Left lung (tissue), 4 donors: ENCODE measurements at regions not wholly inside any gene's neighbourhood (a gene's known extent, or its start where the extent isn't known, plus 50 kb on each side); places are given as distances from the start of the nearest gene placed in this dataset.

Source experiments
- ATAC-seq: fragments of 200-7000 bp; cut with Tn5 transposase; one replicate; pipeline ENCODE4 v1.9.1; 2020; ENCODE audit warnings: moderate library complexity
- DNase-seq, 4 donors: peaks; one replicate each; pipeline ENCODE4 v3.0.0-alpha.2; 2013 to 2020
- H3K27ac ChIP-seq, 2 donors: fragments of 200-600 bp; sonication (generic) in 1 of 2; one replicate each; pipeline versions ENCODE4 v1.5.0 to v1.8.0; 2020 to 2021
- H3K27me3 ChIP-seq, 2 donors: fragments of 200-600 bp; sonication (generic) in 1 of 2; one replicate each; pipeline versions ENCODE4 v1.5.0 to v1.8.0; 2020 to 2021
- H3K36me3 ChIP-seq, 2 donors: fragments of 200-600 bp; sonication (generic) in 1 of 2; one replicate each; pipeline versions ENCODE4 v1.5.0 to v1.8.0; 2020 to 2021
- H3K4me1 ChIP-seq, 2 donors: fragments of 200-600 bp; one replicate each; pipeline ENCODE4 v1.8.0; 2021
- H3K4me3 ChIP-seq, 2 donors: fragments of 200-600 bp; sonication (generic) in 1 of 2; one replicate each; pipeline versions ENCODE4 v1.5.0 to v1.8.0; 2020 to 2021; ENCODE audit warnings: mild to moderate bottlenecking in 1 of 2
- H3K9me3 ChIP-seq, 2 donors: fragments of 200-600 bp; sonication (generic) in 1 of 2; one replicate each; pipeline versions ENCODE4 v1.5.0 to v1.8.0; 2020 to 2021
- CTCF ChIP-seq, 2 donors: fragments of 200-600 bp; sonication (generic) in 1 of 2; IDR thresholded peaks; one replicate each; pipeline versions ENCODE4 v1.5.0 to v1.8.0; 2021; ENCODE audit warnings: antibody characterized with exemption in 2 of 2
- intact Hi-C, 2 donors: fragments of 100-400 bp; cut with DNase I; formaldehyde crosslinking; loops; one replicate each; pipeline versions ENCODE4 v1.11.2 to v1.14.2; 2022
- donor health status: DM: no; HTN: yes; CAD: no.
- donor health status: DM: no; HTN: no; CAD: no.

- DNase-seq (no peak), ATAC-seq (no peak)
- Histone ChIP-seq H3K36me3 (no peaks in the 10 kb centered on the region), H3K27ac (no peak overlapping the region), H3K4me1 (no peaks in the 10 kb centered on the region), H3K27me3 (no peaks in the 10 kb centered on the region), H3K4me3 (no peak overlapping the region), H3K9me3 (no peaks in the 10 kb centered on the region)
- TF ChIP-seq CTCF (IDR thresholded peaks at IDR 0.05) = no peak
- intact Hi-C loops = no loop called here
Observed at GRCh38 chr5:114989512-114989911, 180.2 kb downstream of the TRIM36 start.

- no peak for ATAC-seq
- Histone ChIP-seq H3K27me3 (no peaks in the 10 kb centered on the region), H3K4me3 (no peak overlapping the region), H3K4me1 (no peaks in the 10 kb centered on the region), H3K27ac (no peak overlapping the region), H3K36me3 (no peaks in the 10 kb centered on the region), H3K9me3 (no peaks in the 10 kb centered on the region)
- TF ChIP-seq CTCF (IDR thresholded peaks at IDR 0.05) = no peak
- intact Hi-C loops = no loop called here
- DNase-seq = no peak
Observed at GRCh38 chr5:114988096-114988495, 181.6 kb downstream of the TRIM36 start.

GRCh38 chr5:114984796-114985195, 184.9 kb downstream of the TRIM36 start:
- Histone ChIP-seq H3K36me3 (no peaks in the 10 kb centered on the region), H3K4me3 (no peak overlapping the region), H3K27ac (no peak overlapping the region), H3K9me3 (no peaks in the 10 kb centered on the region), H3K4me1 (no peaks in the 10 kb centered on the region), H3K27me3 (no peaks in the 10 kb centered on the region)
- intact Hi-C loops = no loop called here
- no peak for DNase-seq
- ATAC-seq = no peak
- no peak for TF ChIP-seq CTCF (IDR thresholded peaks at IDR 0.05)

GRCh38 chr5:114981111-114981510, 188.6 kb downstream of the TRIM36 start:
- H3K9me3 ChIP-seq = no peaks in the 10 kb centered on the region
- H3K27me3 ChIP-seq = no peaks in the 10 kb centered on the region
- intact Hi-C loops = no loop called here
- H3K36me3 ChIP-seq = no peaks in the 10 kb centered on the region
- H3K27ac ChIP-seq = no peak overlapping the region
- no peak for TF ChIP-seq CTCF (IDR thresholded peaks at IDR 0.05)
- no peak overlapping the region for H3K4me3 ChIP-seq
- DNase-seq (no peak), ATAC-seq (no peak)
- H3K4me1 ChIP-seq = no peaks in the 10 kb centered on the region

- intact Hi-C loops = no loop called here
- H3K27me3 ChIP-seq = no peaks in the 10 kb centered on the region
- no peak for ATAC-seq
- H3K36me3 ChIP-seq = no peaks in the 10 kb centered on the region
- TF ChIP-seq CTCF (IDR thresholded peaks at IDR 0.05) = no peak
- no peak for DNase-seq
- no peak overlapping the region for H3K4me3 ChIP-seq
- no peak overlapping the region for H3K27ac ChIP-seq
- H3K9me3 ChIP-seq = no peaks in the 10 kb centered on the region
- no peaks in the 10 kb centered on the region for H3K4me1 ChIP-seq
Observed at GRCh38 chr5:114977979-114978573, 191.6 kb downstream of the TRIM36 start.
